ENCODE measurements at regions not wholly inside any gene's neighbourhood (a gene's known extent, or its start where the extent isn't known, plus 50 kb on each side); places are given as distances from the start of the nearest gene placed in this dataset.

GRCh38 chr5:128591598-128592455 is 53.8 kb upstream of the FBN2 start:
- Histone ChIP-seq H3K9me3 (ENCODE audit: control insufficient read depth, low read depth, low read length) (no peaks in the 10 kb centered on the region), H4K20me1 (ENCODE audit: control insufficient read depth, extremely low read depth, insufficient read depth, low read length) (no peaks in the 10 kb centered on the region), H2AFZ (ENCODE audit: control insufficient read depth, low read length) (no peak overlapping the region), H3K9me1 (ENCODE audit: control insufficient read depth, extremely low read depth, insufficient read depth, low read length) (no peaks in the 10 kb centered on the region), H3K36me3 (ENCODE audit: control insufficient read depth in 2 of 2, extremely low read depth in 1 of 2, insufficient read depth in 2 of 2, low read length in 2 of 2) (no peaks in the 10 kb centered on the region), H3K4me3 (ENCODE audit: control insufficient read depth in 2 of 3, extremely low read depth in 1 of 3, insufficient read depth in 2 of 3, low read depth in 1 of 3, low read length in 3 of 3) (no peak overlapping the region), H3K4me2 (ENCODE audit: control insufficient read depth, extremely low read depth, insufficient read depth, low read depth, low read length) (no peak overlapping the region), H3K79me2 (ENCODE audit: control insufficient read depth, insufficient read depth, low read length) (no peaks in the 10 kb centered on the region), H3K9ac (ENCODE audit: control insufficient read depth, extremely low read depth, insufficient read depth, low read length) (no peak overlapping the region), H3K27me3 (ENCODE audit: control insufficient read depth, extremely low read depth, insufficient read depth, low read length) (no peaks in the 10 kb centered on the region), H3K4me1 (ENCODE audit: control insufficient read depth, extremely low read depth, insufficient read depth, low read length) (no peaks in the 10 kb centered on the region), H3K27ac (ENCODE audit: control insufficient read depth, insufficient read depth, low read length) (no peak overlapping the region)
- no peak for FAIRE-seq
- no peak for DNase-seq (ENCODE audit: low read depth, low spot score)
- TF ChIP-seq CTCF (optimal IDR thresholded peaks at IDR 0.05 in 1 of 3, IDR thresholded peaks at IDR 0.05 in 1 of 3, conservative IDR thresholded peaks at IDR 0.05 in 1 of 3; ENCODE audit: extremely low read depth in 1 of 3, insufficient read depth in 2 of 3, low read length in 3 of 3) (no peak), EZH2 (IDR thresholded peaks at IDR 0.05; ENCODE audit: low read length) (no peak)
- dilution Hi-C loops (cut with MboI; ENCODE audit: extremely low pct_ligation_motif_present, low sequenced_read_pairs): no loop called here

DNA sequence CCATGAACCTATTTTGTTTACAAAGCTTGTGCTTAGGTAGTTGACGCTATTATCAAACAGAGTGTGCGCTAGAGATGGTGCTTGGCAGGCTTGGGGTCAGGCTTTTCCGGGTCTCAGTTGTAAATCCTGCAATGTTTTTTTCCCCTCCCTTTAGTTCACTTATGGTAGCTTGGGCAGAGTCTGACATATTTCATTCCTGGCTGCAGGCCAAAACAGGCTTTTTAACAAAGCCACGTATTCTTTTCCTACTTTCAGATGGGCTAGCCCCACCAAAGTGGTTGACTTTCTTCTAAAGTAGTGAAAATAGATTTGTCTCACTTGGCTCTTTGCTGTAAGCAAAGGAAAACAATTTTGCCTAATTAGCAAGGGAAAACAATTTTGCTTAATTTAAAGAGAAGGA is 58.0 kb upstream of the FBN2 start:
- no peak overlapping the region for H3K27ac ChIP-seq (ENCODE audit: control insufficient read depth, insufficient read depth, low read length)
- no peak overlapping the region for H2AFZ ChIP-seq (ENCODE audit: control insufficient read depth, low read length)
- no peaks in the 10 kb centered on the region for H3K9me3 ChIP-seq (ENCODE audit: control insufficient read depth, low read depth, low read length)
- no peaks in the 10 kb centered on the region for H3K9me1 ChIP-seq (ENCODE audit: control insufficient read depth, extremely low read depth, insufficient read depth, low read length)
- no peaks in the 10 kb centered on the region for H3K79me2 ChIP-seq (ENCODE audit: control insufficient read depth, insufficient read depth, low read length)
- no peaks in the 10 kb centered on the region for H3K4me1 ChIP-seq (ENCODE audit: control insufficient read depth, extremely low read depth, insufficient read depth, low read length)
- no peak overlapping the region for H3K4me3 ChIP-seq (ENCODE audit: control insufficient read depth in 2 of 3, extremely low read depth in 1 of 3, insufficient read depth in 2 of 3, low read depth in 1 of 3, low read length in 3 of 3)
- H4K20me1 ChIP-seq (ENCODE audit: control insufficient read depth, extremely low read depth, insufficient read depth, low read length): no peaks in the 10 kb centered on the region
- H3K27me3 ChIP-seq (ENCODE audit: control insufficient read depth, extremely low read depth, insufficient read depth, low read length): no peaks in the 10 kb centered on the region
- H3K9ac ChIP-seq (ENCODE audit: control insufficient read depth, extremely low read depth, insufficient read depth, low read length): no peak overlapping the region
- TF ChIP-seq CTCF (optimal IDR thresholded peaks at IDR 0.05 in 1 of 3, IDR thresholded peaks at IDR 0.05 in 1 of 3, conservative IDR thresholded peaks at IDR 0.05 in 1 of 3; ENCODE audit: extremely low read depth in 1 of 3, insufficient read depth in 2 of 3, low read length in 3 of 3): no peak
- TF ChIP-seq EZH2 (IDR thresholded peaks at IDR 0.05; ENCODE audit: low read length): no peak
- no peaks in the 10 kb centered on the region for H3K36me3 ChIP-seq (ENCODE audit: control insufficient read depth in 2 of 2, extremely low read depth in 1 of 2, insufficient read depth in 2 of 2, low read length in 2 of 2)
- DNase-seq (ENCODE audit: low read depth, low spot score): no peak
- no peak overlapping the region for H3K4me2 ChIP-seq (ENCODE audit: control insufficient read depth, extremely low read depth, insufficient read depth, low read depth, low read length)
- FAIRE-seq: no peak
- dilution Hi-C loops (cut with MboI; ENCODE audit: extremely low pct_ligation_motif_present, low sequenced_read_pairs): no loop called here
